GM18858 (cell line): ENCODE measurements at regions not wholly inside any gene's neighbourhood (a gene's known extent, or its start where the extent isn't known, plus 50 kb on each side); places are given as distances from the start of the nearest gene placed in this dataset.
"Not testable (repeated sequence)": the region's sequence is repeated elsewhere in the genome, so short reads cannot be mapped to it uniquely, and the experiment has no call there.

Experiments used
- ATAC-seq: cut with Tn5 transposase; IDR thresholded peaks from one replicate; pipeline ENCODE4 v1.9.1; 2021; ENCODE audit not compliant: unreplicated experiment

GRCh38 chr2:221999717-222000116, 299.1 kb downstream of the PAX3 start:
- ATAC-seq: no peak

- no peak for ATAC-seq
Observed at GRCh38 chr2:221999166-221999565, 299.6 kb downstream of the PAX3 start.

DNA sequence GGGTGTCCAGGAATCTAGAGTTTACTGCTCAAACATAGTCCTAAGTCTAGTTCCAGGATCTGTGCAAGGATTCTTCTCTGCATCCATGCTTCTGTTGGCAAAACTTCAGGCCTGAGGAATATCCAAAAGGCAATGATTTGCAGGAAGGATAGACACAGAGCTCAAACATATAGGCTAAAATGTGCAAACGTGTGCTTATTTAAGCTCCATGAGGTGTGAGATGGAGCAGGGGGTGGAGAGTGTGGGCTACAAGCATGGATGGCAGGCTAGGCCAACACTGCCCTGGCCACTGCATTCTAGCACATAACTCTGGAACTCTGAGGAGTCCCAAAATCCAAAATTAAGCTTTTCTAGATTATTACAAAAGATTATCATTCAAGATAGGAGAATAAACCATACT, 301.1 kb downstream of the PAX3 start:
- ATAC-seq: no peak

- no peak for ATAC-seq
Observed at GRCh38 chr2:221997100-221997499, 301.7 kb downstream of the PAX3 start.

DNA sequence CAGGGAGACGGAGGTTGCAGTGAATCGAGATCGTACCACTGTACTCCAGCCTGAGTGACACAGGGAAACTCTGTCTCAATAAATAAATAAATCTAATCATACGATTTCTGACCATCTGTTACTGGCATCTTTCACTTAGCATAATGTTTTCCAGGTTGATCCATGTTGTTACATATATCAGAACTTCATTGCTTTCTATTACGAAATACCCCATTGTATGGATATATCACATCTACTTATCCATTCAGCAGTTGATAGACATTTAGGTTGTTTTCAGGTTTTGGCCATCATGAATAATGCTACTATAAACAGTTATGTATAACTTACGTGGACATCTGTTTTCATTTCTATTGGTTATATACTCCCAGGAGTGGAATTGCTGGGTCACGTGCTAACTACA, 303.9 kb downstream of the PAX3 start:
- no peak for ATAC-seq

DNA sequence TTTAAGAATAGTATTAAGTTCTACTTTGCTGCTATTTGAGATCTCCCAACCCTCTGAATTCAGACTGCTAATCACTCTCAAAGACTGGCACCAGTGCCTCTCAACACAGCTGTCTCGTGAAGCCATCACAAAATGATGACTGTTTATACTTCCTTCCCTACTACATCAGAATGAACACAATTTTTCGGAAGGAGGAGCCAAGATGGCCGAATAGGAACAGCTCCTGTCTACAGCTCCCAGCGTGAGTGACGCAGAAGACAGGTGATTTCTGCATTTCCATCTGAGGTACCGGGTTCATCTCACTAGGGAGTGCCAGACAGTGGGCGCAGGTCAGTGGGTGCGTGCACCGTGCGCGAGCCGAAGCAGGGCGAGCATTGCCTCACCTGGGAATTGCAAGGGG, 314.4 kb downstream of the PAX3 start:
- ATAC-seq: not testable (repeated sequence)

DNA sequence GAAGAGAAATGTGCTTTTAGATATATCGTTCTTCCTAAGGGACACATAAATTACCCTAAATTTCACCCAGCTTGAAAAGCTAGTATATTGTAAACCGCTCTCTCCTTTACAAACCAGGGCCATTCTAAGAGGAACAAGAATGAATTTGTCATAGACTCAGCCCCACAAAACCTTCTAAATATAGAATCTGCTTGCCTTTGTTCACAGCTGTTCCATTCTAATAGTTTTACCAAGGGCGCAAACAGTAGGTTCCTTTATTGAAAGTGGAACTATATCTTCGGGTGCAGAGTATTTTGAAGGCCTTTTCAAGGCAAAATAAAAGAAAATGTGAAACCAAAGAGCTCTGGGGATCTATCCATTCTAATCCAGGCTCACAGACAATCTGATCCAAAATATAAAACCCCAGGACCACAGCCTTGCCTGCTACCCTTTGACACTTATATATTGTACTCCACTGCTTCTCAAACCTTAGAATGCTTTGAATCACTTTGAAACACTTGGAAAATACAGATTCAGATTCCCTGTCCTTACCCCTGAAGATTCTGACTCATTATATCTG, 316.8 kb downstream of the PAX3 start:
- no peak for ATAC-seq

GRCh38 chr2:221975151-221975550, 323.6 kb downstream of the PAX3 start:
- no peak for ATAC-seq

DNA sequence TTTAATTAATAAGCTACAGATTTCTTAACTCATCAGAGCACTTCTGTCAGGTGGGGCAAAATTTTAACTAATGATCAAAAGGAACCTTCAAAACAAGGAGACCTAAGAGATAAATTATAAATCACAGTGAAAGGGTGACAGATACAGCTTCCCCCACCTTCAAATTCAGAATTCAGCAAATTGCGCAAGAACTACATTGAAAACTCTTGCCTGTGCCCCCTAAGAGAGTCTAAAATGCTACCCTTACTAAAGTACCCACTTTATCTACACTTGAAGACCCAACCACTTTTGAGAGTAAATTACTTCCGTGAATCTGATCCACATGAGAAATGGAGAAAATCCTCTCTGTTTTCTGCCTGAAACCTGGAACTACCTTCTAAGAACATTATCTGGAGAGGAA, 324.9 kb downstream of the PAX3 start:
- ATAC-seq: no peak

DNA sequence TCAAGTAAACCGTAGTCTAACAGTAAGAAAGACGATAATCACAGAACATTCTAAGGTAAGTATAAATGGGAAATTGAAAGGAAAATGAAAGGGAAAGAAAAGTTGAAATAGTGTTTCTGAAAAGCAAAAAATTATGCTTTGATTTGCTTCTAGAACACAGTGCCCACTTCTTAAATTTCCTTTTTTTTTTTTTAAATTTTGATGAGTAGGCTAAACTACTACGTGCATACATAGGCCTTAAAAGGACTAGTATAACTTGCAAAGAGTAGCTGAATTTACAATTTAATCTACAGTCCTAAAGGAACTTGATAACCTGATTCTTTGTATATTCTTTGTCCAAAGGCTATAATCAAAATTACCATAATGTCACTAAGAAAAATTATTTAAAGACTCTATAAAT, 325.3 kb downstream of the PAX3 start:
- ATAC-seq: no peak

GRCh38 chr2:221972813-221973478, 325.9 kb downstream of the PAX3 start:
- ATAC-seq: no peak

DNA sequence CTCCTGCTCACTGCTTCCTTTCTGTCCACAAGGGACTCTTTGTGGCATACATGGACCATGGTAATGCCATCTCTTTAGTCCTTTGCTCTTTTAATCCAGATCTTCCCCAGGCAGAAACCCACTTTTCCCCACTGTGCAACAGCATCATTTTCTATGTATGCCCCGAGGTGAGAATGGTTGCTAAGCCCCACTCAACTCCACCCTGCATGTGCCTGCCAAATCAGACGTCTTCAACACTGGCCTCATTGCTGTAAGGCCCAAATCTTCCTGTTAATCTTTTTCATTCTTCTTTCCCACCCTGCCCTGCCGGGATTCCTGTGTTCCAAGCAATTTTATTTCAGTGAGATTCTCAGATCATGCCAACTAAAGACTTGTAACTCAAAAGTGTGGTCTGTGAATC, 328.4 kb downstream of the PAX3 start:
- ATAC-seq: no peak

DNA sequence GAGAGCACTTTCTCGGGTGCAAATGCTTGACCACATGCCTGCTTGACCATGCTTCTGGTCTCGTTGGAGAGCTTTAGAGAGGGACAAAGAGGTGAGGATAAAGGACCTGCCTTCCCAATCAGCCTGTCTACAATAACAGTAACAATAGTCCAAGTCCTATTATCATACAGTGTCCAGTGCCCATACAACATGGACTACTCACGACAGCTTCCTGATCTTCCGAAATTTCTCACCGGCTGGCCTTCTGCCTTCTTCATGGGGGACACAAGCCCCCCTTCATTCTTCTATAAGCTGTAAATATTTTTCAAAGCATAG, 329.0 kb downstream of the PAX3 start:
- ATAC-seq: no peak

GRCh38 chr2:221969087-221969829, 329.5 kb downstream of the PAX3 start:
- peak; percentile 60 for ATAC-seq

DNA sequence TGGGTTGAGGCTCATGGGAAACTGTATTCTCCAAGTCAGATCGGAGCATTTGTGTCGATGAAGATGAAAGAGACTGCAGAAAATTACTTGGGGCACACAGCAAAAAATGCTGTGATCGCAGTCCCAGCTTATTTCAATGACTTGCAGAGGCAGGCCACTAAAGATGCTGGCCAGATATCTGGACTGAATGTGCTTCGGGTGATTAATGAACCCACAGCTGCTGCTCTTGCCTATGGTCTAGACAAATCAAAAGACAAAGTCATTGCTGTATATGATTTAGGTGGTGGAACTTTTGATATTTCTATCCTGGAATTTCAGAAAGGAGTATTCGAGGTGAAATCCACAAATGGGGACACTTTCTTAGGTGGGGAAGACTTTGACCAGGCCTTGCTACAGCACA, 336.6 kb downstream of the PAX3 start:
- no peak for ATAC-seq

GRCh38 chr2:221961561-221961960, 337.2 kb downstream of the PAX3 start:
- ATAC-seq: no peak

DNA sequence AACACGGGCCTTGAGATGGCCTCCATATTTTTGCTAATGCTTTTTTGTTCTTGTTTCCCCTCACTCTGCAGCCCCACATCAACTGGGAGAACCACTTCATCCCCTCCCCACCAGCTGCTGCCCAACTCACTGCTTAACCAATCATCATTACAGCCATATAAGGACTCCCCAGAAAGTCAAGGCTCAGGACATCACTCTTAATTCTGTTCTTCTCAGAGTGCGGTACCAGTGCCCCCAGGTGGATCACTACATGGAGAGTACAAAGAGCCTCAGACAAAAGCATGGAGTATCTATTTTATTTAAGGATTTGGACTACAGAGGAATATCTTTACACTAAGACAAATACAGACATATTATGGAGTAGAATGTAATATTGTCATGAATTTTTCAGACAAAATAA, 340.6 kb downstream of the PAX3 start:
- no peak for ATAC-seq

GRCh38 chr2:221948076-221948475, 350.7 kb downstream of the PAX3 start:
- no peak for ATAC-seq

- not testable (repeated sequence) for ATAC-seq
Observed at GRCh38 chr2:221944452-221944851, 354.3 kb downstream of the PAX3 start.

- no peak for ATAC-seq
Observed at GRCh38 chr2:221943076-221943810, 355.6 kb downstream of the PAX3 start.

GRCh38 chr2:221931251-221931991, 359.3 kb upstream of the EPHA4 start:
- ATAC-seq: no peak
